Thoracic aorta (tissue), 2 donors: ENCODE measurements at regions not wholly inside any gene's neighbourhood (a gene's known extent, or its start where the extent isn't known, plus 50 kb on each side); places are given as distances from the start of the nearest gene placed in this dataset.

Experiments
- ATAC-seq: fragments of 150-250 bp; one replicate; pipeline ENCODE4 v1.8.0; 2017; ENCODE audit warnings: low read depth; ENCODE audit not compliant: insufficient number of reproducible peaks, low FRiP score
- DNase-seq: peaks from one replicate; pipeline ENCODE4 v3.0.0-alpha.2; 2020; ENCODE audit warnings: low spot score
- H3K27ac ChIP-seq, 2 donors: fragments of 200-600 bp; sonication (generic); 1 replicate in 1 of 2; 2 replicates in 1 of 2; pipeline ENCODE4 v1.5.1; 2016; ENCODE audit warnings: mild to moderate bottlenecking in 2 of 2, moderate library complexity in 2 of 2
- H3K27me3 ChIP-seq: fragments of 200-600 bp; sonication (generic); replicated peaks from 2 replicates; pipeline ENCODE4 v1.6.0; 2016; ENCODE audit warnings: mild to moderate bottlenecking; ENCODE audit not compliant: insufficient read depth
- H3K36me3 ChIP-seq: fragments of 200-600 bp; sonication (generic); one replicate; pipeline ENCODE4 v1.5.1; 2016
- H3K4me1 ChIP-seq, 2 donors: fragments of 200-600 bp; sonication (generic); 1 replicate in 1 of 2; 2 replicates in 1 of 2; pipeline versions ENCODE4 v1.5.1 to v1.6.0; 2016; ENCODE audit warnings: low read depth in 2 of 2, mild to moderate bottlenecking in 1 of 2; ENCODE audit not compliant: control insufficient read depth in 1 of 2
- H3K4me3 ChIP-seq: fragments of 200-600 bp; sonication (generic); 2 replicates; pipeline ENCODE4 v1.5.1; 2016; ENCODE audit warnings: mild to moderate bottlenecking
- H3K9me3 ChIP-seq: fragments of 200-600 bp; sonication (generic); 2 replicates; pipeline ENCODE4 v1.5.1; 2016
- TF ChIP-seq, protein P1 (sequence below): fragments of 200-600 bp; sonication (generic); IDR thresholded peaks from one replicate; pipeline ENCODE4 v1.5.1; 2019; ENCODE audit warnings: antibody characterized with exemption

- Histone ChIP-seq H3K27me3 (no peaks in the 10 kb centered on the region), H3K27ac (no peak overlapping the region), H3K4me3 (no peak overlapping the region), H3K9me3 (no peaks in the 10 kb centered on the region), H3K36me3 (no peaks in the 10 kb centered on the region), H3K4me1 (peaks cover 0 to 9% of the 10 kb centered on the region in 2 donors)
- ATAC-seq (no peak), DNase-seq (no peak)
- TF ChIP-seq, protein P1, sequence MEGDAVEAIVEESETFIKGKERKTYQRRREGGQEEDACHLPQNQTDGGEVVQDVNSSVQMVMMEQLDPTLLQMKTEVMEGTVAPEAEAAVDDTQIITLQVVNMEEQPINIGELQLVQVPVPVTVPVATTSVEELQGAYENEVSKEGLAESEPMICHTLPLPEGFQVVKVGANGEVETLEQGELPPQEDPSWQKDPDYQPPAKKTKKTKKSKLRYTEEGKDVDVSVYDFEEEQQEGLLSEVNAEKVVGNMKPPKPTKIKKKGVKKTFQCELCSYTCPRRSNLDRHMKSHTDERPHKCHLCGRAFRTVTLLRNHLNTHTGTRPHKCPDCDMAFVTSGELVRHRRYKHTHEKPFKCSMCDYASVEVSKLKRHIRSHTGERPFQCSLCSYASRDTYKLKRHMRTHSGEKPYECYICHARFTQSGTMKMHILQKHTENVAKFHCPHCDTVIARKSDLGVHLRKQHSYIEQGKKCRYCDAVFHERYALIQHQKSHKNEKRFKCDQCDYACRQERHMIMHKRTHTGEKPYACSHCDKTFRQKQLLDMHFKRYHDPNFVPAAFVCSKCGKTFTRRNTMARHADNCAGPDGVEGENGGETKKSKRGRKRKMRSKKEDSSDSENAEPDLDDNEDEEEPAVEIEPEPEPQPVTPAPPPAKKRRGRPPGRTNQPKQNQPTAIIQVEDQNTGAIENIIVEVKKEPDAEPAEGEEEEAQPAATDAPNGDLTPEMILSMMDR: no peak
Observed at GRCh38 chr10:44238212-44238611, 146.7 kb downstream of the CXCL12 start.

GRCh38 chr10:44237364-44238049 lies 147.4 kb downstream of the CXCL12 start:
- H3K36me3 ChIP-seq: no peaks in the 10 kb centered on the region
- no peak for DNase-seq
- ATAC-seq: no peak
- H3K27ac ChIP-seq: no peak overlapping the region
- no peaks in the 10 kb centered on the region for H3K9me3 ChIP-seq
- H3K4me3 ChIP-seq: no peak overlapping the region
- TF ChIP-seq, protein P1: no peak
- no peaks in the 10 kb centered on the region for H3K27me3 ChIP-seq
- peaks cover 0 to 7% of the 10 kb centered on the region in 2 donors for H3K4me1 ChIP-seq

GRCh38 chr10:44235363-44235762 lies 149.5 kb downstream of the CXCL12 start:
- H3K36me3 ChIP-seq: no peaks in the 10 kb centered on the region
- no peaks in the 10 kb centered on the region for H3K9me3 ChIP-seq
- H3K27ac ChIP-seq: no peak overlapping the region
- TF ChIP-seq, protein P1: no peak
- DNase-seq (no peak), ATAC-seq (no peak)
- H3K4me1 ChIP-seq: no peaks in the 10 kb centered on the region
- no peak overlapping the region for H3K4me3 ChIP-seq
- no peaks in the 10 kb centered on the region for H3K27me3 ChIP-seq

- TF ChIP-seq, protein P1: no peak
- Histone ChIP-seq H3K36me3 (no peaks in the 10 kb centered on the region), H3K9me3 (no peaks in the 10 kb centered on the region), H3K4me1 (no peaks in the 10 kb centered on the region), H3K27ac (no peak overlapping the region), H3K4me3 (no peak overlapping the region), H3K27me3 (no peaks in the 10 kb centered on the region)
- no peak for DNase-seq
- ATAC-seq: no peak
Observed at GRCh38 chr10:44234483-44234875, 150.4 kb downstream of the CXCL12 start.

DNA sequence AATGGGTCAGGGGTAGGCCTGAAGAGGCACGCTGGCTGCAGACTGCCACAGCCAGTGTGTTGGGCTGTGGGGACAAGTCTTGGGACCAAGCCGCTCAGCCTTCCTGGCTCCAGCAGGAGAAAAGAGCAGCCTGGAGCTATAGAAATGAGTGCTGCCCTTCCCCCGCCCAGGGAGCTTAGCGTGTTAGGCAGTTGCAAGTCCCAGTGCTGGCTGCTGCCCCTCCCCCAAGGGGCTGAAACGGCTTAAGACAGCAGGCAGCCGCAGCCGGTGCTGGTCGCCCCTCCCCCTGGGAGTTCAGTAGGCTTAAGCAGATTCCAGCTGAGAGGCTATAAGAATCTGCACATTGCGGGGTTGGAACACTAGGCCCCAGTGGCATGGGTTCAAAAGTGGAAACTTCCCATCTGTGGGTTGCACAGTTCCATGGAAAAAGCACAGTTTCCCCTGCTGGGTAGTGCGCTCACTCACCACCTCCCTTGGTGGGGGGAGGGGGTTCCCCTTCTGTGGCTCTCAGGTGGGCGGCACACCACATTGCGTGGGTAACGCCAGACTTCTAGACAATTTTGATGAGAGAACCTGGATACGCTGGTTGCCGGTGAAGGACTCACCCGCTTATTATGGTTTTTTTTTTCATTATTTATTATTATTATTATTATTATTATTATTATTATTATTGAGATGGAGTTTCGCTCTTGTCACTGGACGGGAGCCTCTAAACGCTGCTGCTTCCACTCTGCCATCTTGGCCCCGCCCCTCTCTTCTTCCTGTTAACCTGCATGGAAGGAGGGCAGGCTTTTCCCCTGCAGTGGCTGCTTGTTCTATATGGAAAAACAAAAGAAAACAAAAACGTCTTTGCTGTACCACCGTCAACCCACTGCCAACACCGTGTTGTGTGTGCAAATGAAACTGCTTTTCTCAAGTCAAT lies 151.1 kb downstream of the CXCL12 start:
- Histone ChIP-seq H3K27ac (no peak overlapping the region), H3K9me3 (no peaks in the 10 kb centered on the region), H3K27me3 (no peaks in the 10 kb centered on the region), H3K4me3 (no peak overlapping the region), H3K4me1 (no peaks in the 10 kb centered on the region), H3K36me3 (no peaks in the 10 kb centered on the region)
- no peak for DNase-seq
- TF ChIP-seq, protein P1: no peak
- ATAC-seq: no peak
